ENCODE measurements at regions not wholly inside any gene's neighbourhood (a gene's known extent, or its start where the extent isn't known, plus 50 kb on each side); places are given as distances from the start of the nearest gene placed in this dataset.

DNA sequence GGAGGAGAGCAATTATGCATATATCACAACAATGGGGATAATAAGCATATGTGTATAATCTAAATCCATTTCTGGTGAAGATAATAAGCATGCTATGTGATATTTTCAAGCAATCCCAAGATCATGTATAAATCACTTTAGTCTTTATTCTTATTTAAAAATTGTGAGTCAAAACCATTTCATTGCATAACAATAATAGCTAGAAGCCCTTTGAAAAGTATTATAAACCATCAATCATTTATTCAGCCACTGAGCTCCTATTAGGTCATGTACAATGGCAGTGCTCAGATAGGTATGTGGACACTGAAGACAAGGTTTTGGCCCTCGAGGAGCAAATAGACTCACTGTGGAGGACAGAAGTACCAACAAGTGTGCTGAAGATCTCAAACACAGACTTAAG, 113.1 kb downstream of the CDCA7 start:
- TF ChIP-seq, protein P1, sequence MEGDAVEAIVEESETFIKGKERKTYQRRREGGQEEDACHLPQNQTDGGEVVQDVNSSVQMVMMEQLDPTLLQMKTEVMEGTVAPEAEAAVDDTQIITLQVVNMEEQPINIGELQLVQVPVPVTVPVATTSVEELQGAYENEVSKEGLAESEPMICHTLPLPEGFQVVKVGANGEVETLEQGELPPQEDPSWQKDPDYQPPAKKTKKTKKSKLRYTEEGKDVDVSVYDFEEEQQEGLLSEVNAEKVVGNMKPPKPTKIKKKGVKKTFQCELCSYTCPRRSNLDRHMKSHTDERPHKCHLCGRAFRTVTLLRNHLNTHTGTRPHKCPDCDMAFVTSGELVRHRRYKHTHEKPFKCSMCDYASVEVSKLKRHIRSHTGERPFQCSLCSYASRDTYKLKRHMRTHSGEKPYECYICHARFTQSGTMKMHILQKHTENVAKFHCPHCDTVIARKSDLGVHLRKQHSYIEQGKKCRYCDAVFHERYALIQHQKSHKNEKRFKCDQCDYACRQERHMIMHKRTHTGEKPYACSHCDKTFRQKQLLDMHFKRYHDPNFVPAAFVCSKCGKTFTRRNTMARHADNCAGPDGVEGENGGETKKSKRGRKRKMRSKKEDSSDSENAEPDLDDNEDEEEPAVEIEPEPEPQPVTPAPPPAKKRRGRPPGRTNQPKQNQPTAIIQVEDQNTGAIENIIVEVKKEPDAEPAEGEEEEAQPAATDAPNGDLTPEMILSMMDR (IDR thresholded peaks at IDR 0.05; ENCODE audit: extremely low read depth, missing control alignments): no peak
- no peak for DNase-seq (ENCODE audit: low spot score)

DNA sequence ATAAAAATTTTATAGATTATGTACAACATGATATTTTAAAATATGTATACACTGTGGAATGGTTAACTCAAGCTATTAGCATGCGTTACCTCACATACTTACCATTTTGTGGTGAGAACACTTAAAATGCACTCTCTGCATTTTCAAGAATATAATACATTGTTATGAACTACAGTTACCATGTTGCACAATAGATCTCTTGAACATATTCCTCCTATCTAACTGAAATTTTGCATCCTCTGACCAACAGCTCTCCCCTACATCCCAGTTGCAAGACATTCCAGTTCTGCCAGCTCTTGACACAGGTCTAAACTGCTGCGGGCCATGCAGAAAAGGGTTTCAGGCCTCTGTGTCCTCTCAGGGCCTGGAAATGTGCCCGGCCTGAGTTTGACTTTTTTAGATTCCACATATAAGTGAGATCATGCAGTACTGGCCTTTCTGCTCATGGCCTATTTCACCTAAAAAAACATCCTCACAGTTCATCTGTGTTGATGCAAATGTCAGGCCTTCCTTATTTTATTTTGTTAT, 113.7 kb downstream of the CDCA7 start:
- TF ChIP-seq, protein P1 (IDR thresholded peaks at IDR 0.05; ENCODE audit: extremely low read depth, missing control alignments): no peak
- DNase-seq (ENCODE audit: low spot score): no peak

DNA sequence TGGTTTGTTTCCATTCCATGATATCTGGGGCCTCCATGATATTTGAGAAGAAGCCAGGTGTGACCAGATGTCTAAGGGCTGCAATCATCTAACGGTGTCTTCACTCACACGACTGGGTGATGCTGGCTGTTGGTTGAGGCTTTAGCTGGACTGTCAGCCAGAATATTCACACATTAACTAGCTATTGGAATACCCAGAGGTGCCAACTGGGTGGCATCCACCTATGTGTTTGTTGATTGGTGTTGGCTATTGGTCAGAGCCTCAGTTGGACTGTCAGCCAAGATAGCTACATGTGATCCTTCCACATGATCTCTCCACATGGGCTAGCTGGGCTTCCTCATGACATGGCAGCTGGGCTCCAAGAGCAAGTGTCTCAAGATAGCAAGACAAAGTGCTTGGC, 117.4 kb downstream of the CDCA7 start:
- DNase-seq (ENCODE audit: low spot score): no peak
- TF ChIP-seq, protein P1 (IDR thresholded peaks at IDR 0.05; ENCODE audit: extremely low read depth, missing control alignments): no peak

DNA sequence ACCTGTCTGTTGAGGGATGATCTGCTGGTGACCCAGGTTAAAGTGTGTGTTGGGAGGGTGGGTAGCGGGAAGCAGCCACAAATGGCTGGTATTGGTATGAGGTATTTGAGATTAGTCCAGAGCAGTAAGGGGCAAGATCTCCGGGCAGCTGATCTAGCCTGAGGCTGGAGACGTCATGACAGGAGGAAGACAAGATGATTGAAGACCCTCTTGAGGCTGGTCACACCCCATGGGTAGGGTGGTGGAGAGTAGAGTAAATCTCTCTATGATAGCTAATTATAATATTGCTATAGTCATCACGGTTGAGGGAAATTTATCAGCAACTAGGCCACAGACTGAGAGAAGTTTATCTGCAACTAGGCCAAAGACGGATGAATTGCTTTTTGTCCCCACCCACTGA, 128.5 kb downstream of the CDCA7 start:
- no peak for DNase-seq (ENCODE audit: low spot score)
- TF ChIP-seq, protein P1 (IDR thresholded peaks at IDR 0.05; ENCODE audit: extremely low read depth, missing control alignments): no peak

DNA sequence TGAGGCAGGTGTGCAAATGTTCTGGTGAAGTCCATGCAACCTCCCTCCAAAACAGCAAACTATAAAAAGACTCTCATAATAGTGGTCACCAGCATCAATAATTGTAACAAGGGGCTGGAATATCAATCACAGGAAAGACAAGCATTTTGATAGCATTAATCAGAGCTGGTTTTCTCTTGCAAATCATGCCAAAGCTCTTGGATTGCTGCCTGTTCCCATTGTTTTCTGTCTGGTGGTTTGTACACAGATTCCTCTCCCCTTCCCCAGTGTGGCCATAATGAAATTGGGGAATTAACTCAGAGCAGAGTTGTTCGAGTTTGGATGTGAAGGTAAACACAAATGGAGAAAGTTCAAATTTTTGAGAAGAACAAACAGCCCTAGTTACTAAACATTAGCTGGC, 134.2 kb downstream of the CDCA7 start:
- no peak for DNase-seq (ENCODE audit: low spot score)
- TF ChIP-seq, protein P1 (IDR thresholded peaks at IDR 0.05; ENCODE audit: extremely low read depth, missing control alignments): no peak

DNA sequence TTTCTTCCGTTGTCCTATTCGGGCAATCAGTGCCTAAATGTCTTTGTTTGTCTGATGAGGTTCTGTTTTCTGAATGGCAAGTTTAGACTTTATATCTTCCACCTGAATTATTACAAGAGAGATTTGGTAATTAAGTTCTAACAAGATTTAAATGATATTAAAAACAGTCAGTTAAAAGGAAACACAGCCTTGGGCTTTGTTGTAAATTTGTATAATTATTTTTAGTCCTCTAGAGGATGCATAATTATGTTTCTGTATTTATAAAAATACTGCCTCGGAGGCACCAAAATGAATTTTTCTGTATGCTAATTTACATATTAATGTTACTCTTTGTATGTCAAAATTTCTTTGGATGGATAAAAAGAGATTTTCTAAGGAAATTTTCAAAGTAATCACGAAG, 136.7 kb downstream of the CDCA7 start:
- no peak for DNase-seq (ENCODE audit: low spot score)
- TF ChIP-seq, protein P1 (IDR thresholded peaks at IDR 0.05; ENCODE audit: extremely low read depth, missing control alignments): no peak

DNA sequence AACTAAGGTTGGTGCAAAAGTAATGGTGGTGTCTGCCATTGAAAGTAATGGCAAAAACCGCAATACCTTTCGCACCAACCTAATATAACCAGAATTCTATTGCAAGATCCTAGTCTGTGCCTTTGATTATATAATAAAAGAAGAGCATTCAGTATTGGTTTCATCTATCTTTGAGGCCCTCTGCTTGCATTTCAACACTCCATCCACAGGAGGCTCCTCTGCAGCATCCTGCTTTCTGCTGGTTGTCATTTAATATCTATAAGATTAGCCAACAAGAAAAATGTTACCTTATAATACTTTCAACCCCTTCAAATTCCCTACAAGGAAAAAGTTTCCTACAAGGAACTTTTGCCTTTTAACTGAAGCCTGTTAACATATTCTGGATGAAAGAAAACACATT, 139.2 kb downstream of the CDCA7 start:
- TF ChIP-seq, protein P1 (IDR thresholded peaks at IDR 0.05; ENCODE audit: extremely low read depth, missing control alignments): no peak
- DNase-seq (ENCODE audit: low spot score): no peak
